ENCODE measurements at regions not wholly inside any gene's neighbourhood (a gene's known extent, or its start where the extent isn't known, plus 50 kb on each side); places are given as distances from the start of the nearest gene placed in this dataset.

GRCh38 chr2:8379549-8379948, 302.3 kb upstream of the ID2 start:
- TF ChIP-seq POLR2A (IDR thresholded peaks at IDR 0.05) = no peak
- TF ChIP-seq CTCF (IDR thresholded peaks at IDR 0.05 in 4 of 5, conservative IDR thresholded peaks at IDR 0.05 in 1 of 5) = no peak
